C4-2B (cell line): ENCODE measurements at regions not wholly inside any gene's neighbourhood (a gene's known extent, or its start where the extent isn't known, plus 50 kb on each side); places are given as distances from the start of the nearest gene placed in this dataset.

Experiments used
- CTCF ChIP-seq: fragments of 450-650 bp; conservative IDR thresholded peaks from 2 replicates; pipeline ENCODE4 v1.5.1; 2017; ENCODE audit warnings: mild to moderate bottlenecking
- ZFX ChIP-seq: fragments of 450-650 bp; IDR thresholded peaks from 2 replicates; pipeline ENCODE4 v1.6.1; 2017

- TF ChIP-seq CTCF (no peak), ZFX (no peak)
These were observed 128.5 kb upstream of the DIPK2B start for GRCh38 chrX:45329217-45329616.
